ENCODE measurements at regions not wholly inside any gene's neighbourhood (a gene's known extent, or its start where the extent isn't known, plus 50 kb on each side); places are given as distances from the start of the nearest gene placed in this dataset.

- BruUV-seq (replicated peaks), result no TSS peak
- Histone ChIP-seq H3K9me3 (ENCODE audit: low read length) (no peaks in the 10 kb centered on the region), H3K4me2 (ENCODE audit: low read length) (no peak overlapping the region), H3K9me2 (ENCODE audit: insufficient read depth, low read length) (no peaks in the 10 kb centered on the region), H3K4me3 (ENCODE audit: low read depth, low read length, poor library complexity, severe bottlenecking) (no peak overlapping the region), H3K36me3 (ENCODE audit: insufficient read depth, low read length) (no peaks in the 10 kb centered on the region), H3K79me2 (ENCODE audit: insufficient read depth, low read depth, low read length) (no peaks in the 10 kb centered on the region), H4K20me1 (ENCODE audit: insufficient read depth, low read length) (no peaks in the 10 kb centered on the region), H3K4me1 (ENCODE audit: insufficient read depth, low read length, poor library complexity, severe bottlenecking) (no peaks in the 10 kb centered on the region), H2AFZ (ENCODE audit: low read length) (no peak overlapping the region), H3K27ac (ENCODE audit: low read depth, low read length, poor library complexity, severe bottlenecking) (no peak overlapping the region)
- intact Hi-C loops (cut with micrococcal nuclease; ENCODE audit: unreplicated experiment), result loop anchor here (10.0 kb wide), 1 partner anchor 418 kb away; no protein-coding TSS in a partner anchor
- TF ChIP-seq EZH2phosphoT487 (IDR thresholded peaks at IDR 0.05; ENCODE audit: borderline replicate concordance, low read depth, low read length) (no peak), CTCF (conservative IDR thresholded peaks at IDR 0.05; ENCODE audit: low read length) (no peak)
- DNase-seq (ENCODE audit: low spot score), result no peak
- ChIA-PET POLR2A (no interaction called here), CTCF (ENCODE audit: unreplicated experiment) (no interaction called here)
Observed at GRCh38 chr18:61086657-61087056, 246.6 kb upstream of the CDH20 start.

- intact Hi-C loops (cut with micrococcal nuclease; ENCODE audit: unreplicated experiment), result no loop called here
- Histone ChIP-seq H3K4me2 (ENCODE audit: low read length) (no peak overlapping the region), H3K36me3 (ENCODE audit: insufficient read depth, low read length) (no peaks in the 10 kb centered on the region), H3K9me3 (ENCODE audit: low read length) (no peaks in the 10 kb centered on the region), H3K4me3 (ENCODE audit: low read depth, low read length, poor library complexity, severe bottlenecking) (no peak overlapping the region), H3K79me2 (ENCODE audit: insufficient read depth, low read depth, low read length) (no peaks in the 10 kb centered on the region), H4K20me1 (ENCODE audit: insufficient read depth, low read length) (no peaks in the 10 kb centered on the region), H3K9me2 (ENCODE audit: insufficient read depth, low read length) (no peaks in the 10 kb centered on the region), H3K4me1 (ENCODE audit: insufficient read depth, low read length, poor library complexity, severe bottlenecking) (no peaks in the 10 kb centered on the region), H3K27ac (ENCODE audit: low read depth, low read length, poor library complexity, severe bottlenecking) (no peak overlapping the region), H2AFZ (ENCODE audit: low read length) (no peak overlapping the region)
- ChIA-PET CTCF (ENCODE audit: unreplicated experiment) (no interaction called here), POLR2A (no interaction called here)
- DNase-seq (ENCODE audit: low spot score), result no peak
- TF ChIP-seq CTCF (conservative IDR thresholded peaks at IDR 0.05; ENCODE audit: low read length) (no peak), EZH2phosphoT487 (IDR thresholded peaks at IDR 0.05; ENCODE audit: borderline replicate concordance, low read depth, low read length) (no peak)
- no TSS peak for BruUV-seq (replicated peaks)
Observed at GRCh38 chr18:61091379-61091778, 241.9 kb upstream of the CDH20 start.

- BruUV-seq (replicated peaks), result no TSS peak
- intact Hi-C loops (cut with micrococcal nuclease; ENCODE audit: unreplicated experiment), result no loop called here
Observed at GRCh38 chr18:61093965-61094364, 239.3 kb upstream of the CDH20 start.

More at GRCh38 chr18:61093965-61094364, 239.3 kb upstream of the CDH20 start:
- ChIA-PET POLR2A (no interaction called here), CTCF (ENCODE audit: unreplicated experiment) (no interaction called here)
- Histone ChIP-seq H3K4me2 (ENCODE audit: low read length) (no peak overlapping the region), H3K27ac (ENCODE audit: low read depth, low read length, poor library complexity, severe bottlenecking) (no peak overlapping the region), H3K79me2 (ENCODE audit: insufficient read depth, low read depth, low read length) (no peaks in the 10 kb centered on the region), H3K4me3 (ENCODE audit: low read depth, low read length, poor library complexity, severe bottlenecking) (no peak overlapping the region), H3K9me3 (ENCODE audit: low read length) (no peaks in the 10 kb centered on the region), H3K9me2 (ENCODE audit: insufficient read depth, low read length) (no peaks in the 10 kb centered on the region), H2AFZ (ENCODE audit: low read length) (no peak overlapping the region), H3K36me3 (ENCODE audit: insufficient read depth, low read length) (no peaks in the 10 kb centered on the region), H3K4me1 (ENCODE audit: insufficient read depth, low read length, poor library complexity, severe bottlenecking) (no peaks in the 10 kb centered on the region), H4K20me1 (ENCODE audit: insufficient read depth, low read length) (no peaks in the 10 kb centered on the region)
- TF ChIP-seq CTCF (conservative IDR thresholded peaks at IDR 0.05; ENCODE audit: low read length) (no peak), EZH2phosphoT487 (IDR thresholded peaks at IDR 0.05; ENCODE audit: borderline replicate concordance, low read depth, low read length) (no peak)
- no peak for DNase-seq (ENCODE audit: low spot score)

Data from OCI-LY7 (cell line).